ENCODE measurements at regions not wholly inside any gene's neighbourhood (a gene's known extent, or its start where the extent isn't known, plus 50 kb on each side); places are given as distances from the start of the nearest gene placed in this dataset.

- DNase-seq (ENCODE audit: low read depth in 1 of 2, low spot score in 1 of 2) = no peak
Measured at GRCh38 chr14:82420871-82421270, 887.2 kb upstream of the SEL1L start.

- no peak for DNase-seq (ENCODE audit: low read depth in 1 of 2, low spot score in 1 of 2)
Measured at GRCh38 chr14:82421286-82421685, 887.6 kb upstream of the SEL1L start.

- no peak for DNase-seq (ENCODE audit: low read depth in 1 of 2, low spot score in 1 of 2)
Measured at GRCh38 chr14:82422230-82422629, 888.6 kb upstream of the SEL1L start.

- DNase-seq (ENCODE audit: low read depth in 1 of 2, low spot score in 1 of 2) = no peak
Measured at GRCh38 chr14:82425261-82425660, 891.6 kb upstream of the SEL1L start.

- no peak for DNase-seq (ENCODE audit: low read depth in 1 of 2, low spot score in 1 of 2)
Measured at GRCh38 chr14:82431031-82431430, 897.4 kb upstream of the SEL1L start.

GRCh38 chr14:82432301-82433105 lies 898.9 kb upstream of the SEL1L start:
- DNase-seq (ENCODE audit: low read depth in 1 of 2, low spot score in 1 of 2) = no peak

- DNase-seq (ENCODE audit: low read depth in 1 of 2, low spot score in 1 of 2) = no peak
Measured at GRCh38 chr14:82438436-82438835, 904.8 kb upstream of the SEL1L start.

GRCh38 chr14:82441270-82441669 lies 907.6 kb upstream of the SEL1L start:
- no peak for DNase-seq (ENCODE audit: low read depth in 1 of 2, low spot score in 1 of 2)

GRCh38 chr14:82445810-82446570 lies 912.3 kb upstream of the SEL1L start:
- no peak for DNase-seq (ENCODE audit: low read depth in 1 of 2, low spot score in 1 of 2)

GRCh38 chr14:82447586-82447985 lies 913.9 kb upstream of the SEL1L start:
- no peak for DNase-seq (ENCODE audit: low read depth in 1 of 2, low spot score in 1 of 2)

GRCh38 chr14:82449926-82450468 lies 916.3 kb upstream of the SEL1L start:
- DNase-seq (ENCODE audit: low read depth in 1 of 2, low spot score in 1 of 2) = no peak

- no peak for DNase-seq (ENCODE audit: low read depth in 1 of 2, low spot score in 1 of 2)
Measured at GRCh38 chr14:82451675-82452074, 918.0 kb upstream of the SEL1L start.

- no peak for DNase-seq (ENCODE audit: low read depth in 1 of 2, low spot score in 1 of 2)
Measured at GRCh38 chr14:82482345-82482744, 948.7 kb upstream of the SEL1L start.

GRCh38 chr14:82488473-82488872 lies 954.8 kb upstream of the SEL1L start:
- no peak for DNase-seq (ENCODE audit: low read depth in 1 of 2, low spot score in 1 of 2)

GRCh38 chr14:82490397-82490796 lies 956.7 kb upstream of the SEL1L start:
- DNase-seq (ENCODE audit: low read depth in 1 of 2, low spot score in 1 of 2) = no peak

GRCh38 chr14:82492157-82492556 lies 958.5 kb upstream of the SEL1L start:
- no peak for DNase-seq (ENCODE audit: low read depth in 1 of 2, low spot score in 1 of 2)

- DNase-seq (ENCODE audit: low read depth in 1 of 2, low spot score in 1 of 2) = no peak
Measured at GRCh38 chr14:82500222-82500621, 966.6 kb upstream of the SEL1L start.

- DNase-seq (ENCODE audit: low read depth in 1 of 2, low spot score in 1 of 2) = no peak
Measured at GRCh38 chr14:82501554-82501953, 967.9 kb upstream of the SEL1L start.

- no peak for DNase-seq (ENCODE audit: low read depth in 1 of 2, low spot score in 1 of 2)
Measured at GRCh38 chr14:82502043-82502442, 968.4 kb upstream of the SEL1L start.

- DNase-seq (ENCODE audit: low read depth in 1 of 2, low spot score in 1 of 2) = no peak
Measured at GRCh38 chr14:82504894-82505293, 971.2 kb upstream of the SEL1L start.

GRCh38 chr14:82510007-82510406 lies 976.4 kb upstream of the SEL1L start:
- no peak for DNase-seq (ENCODE audit: low read depth in 1 of 2, low spot score in 1 of 2)

- DNase-seq (ENCODE audit: low read depth in 1 of 2, low spot score in 1 of 2) = no peak
Measured at GRCh38 chr14:82511399-82511798, 977.7 kb upstream of the SEL1L start.

Data from activated CD4-positive, alpha-beta T cell treated with anti-CD3 and anti-CD28 coated beads, Interleukin-2, amount 50 U/mL, for 24 hours (primary cell).